Adrenal gland (tissue), 9 donors: ENCODE measurements at regions not wholly inside any gene's neighbourhood (a gene's known extent, or its start where the extent isn't known, plus 50 kb on each side); places are given as distances from the start of the nearest gene placed in this dataset.

Source experiments
- DNase-seq, 7 donors: peaks; one replicate each; pipeline ENCODE4 v3.0.0-alpha.2; 2019 to 2020
- H3K27ac ChIP-seq, 5 donors: fragments of 200-600 bp; sonication (generic) in 4 of 5; 1 replicate in 3 of 5; 2 replicates in 2 of 5; pipeline versions ENCODE4 v1.5.1 to v1.8.0; 2016 to 2020; ENCODE audit warnings: mild to moderate bottlenecking in 1 of 5
- H3K27me3 ChIP-seq: fragments of 200-600 bp; 2 replicates; pipeline ENCODE4 v1.8.0; 2021
- H3K36me3 ChIP-seq, 2 donors: fragments of 200-600 bp; replicated peaks in 1 of 2; 1 replicate in 1 of 2; 2 replicates in 1 of 2; pipeline versions ENCODE4 v1.5.1 to v1.8.0; 2018 to 2022
- H3K4me1 ChIP-seq, 2 donors: fragments of 200-600 bp; replicated peaks in 1 of 2; 1 replicate in 1 of 2; 2 replicates in 1 of 2; pipeline versions ENCODE4 v1.5.1 to v1.8.0; 2018 to 2021
- H3K4me3 ChIP-seq, 4 donors: fragments of 200-600 bp; sonication (generic) in 3 of 4; one replicate each; pipeline ENCODE4 v1.5.1; 2016 to 2018
- H3K9me3 ChIP-seq, 3 donors: fragments of 200-600 bp; sonication (generic) in 1 of 3; replicated peaks in 1 of 3; 1 replicate in 2 of 3; 2 replicates in 1 of 3; pipeline versions ENCODE4 v1.5.1 to v1.8.0; 2016 to 2021
- CTCF ChIP-seq, 6 experiments: fragments of 450-650 bp in 4 of 6; fragments of 200-600 bp in 2 of 6; sonication (generic) in 1 of 6; IDR thresholded peaks; 1 replicate in 5 of 6; 2 replicates in 1 of 6; pipeline versions ENCODE4 v1.5.1 to v1.8.0; 2016 to 2021; ENCODE audit warnings: antibody characterized with exemption in 6 of 6, mild to moderate bottlenecking in 2 of 6, moderate library complexity in 1 of 6
- POLR2A ChIP-seq, 2 donors: fragments of 450-650 bp; IDR thresholded peaks; one replicate each; pipeline ENCODE4 v1.6.1; 2017; ENCODE audit warnings: antibody characterized with exemption in 2 of 2, mild to moderate bottlenecking in 2 of 2, moderate library complexity in 1 of 2
- WGBS, 4 donors: extraction: QIAGEN DNeasy Blood & Tissue Kit in 2 of 4; methylation state at CpG; one replicate each; pipeline versions ENCODE4 v1.1.5 to v1.1.7; 2013 to 2017; 5-methylcytosine and 5-hydroxymethylcytosine counted together
- intact Hi-C, 2 donors: fragments of 100-400 bp; cut with DNase I; formaldehyde crosslinking; loops; one replicate each; pipeline versions ENCODE4 v1.14.1 to v1.15.0; 2022 to 2023
- donor health status: healthy with polysubstance abuse.
- donor health status: Bipolar disorder and iron deficiency.
- donor health status: DM: yes; HTN: yes; CAD: no.
- donor health status: DM: no; HTN: no; CAD: no.
- donor health status: DM: no; HTN: no; CAD: no.

GRCh38 chr15:93882141-93882540, 349.2 kb upstream of the MCTP2 start:
- no peaks in the 10 kb centered on the region for H3K9me3 ChIP-seq
- H3K36me3 ChIP-seq, result no peaks in the 10 kb centered on the region
- DNase-seq, result no peak
- intact Hi-C loops, result no loop called here
- no peak for TF ChIP-seq CTCF (IDR thresholded peaks at IDR 0.05)
- H3K4me1 ChIP-seq, result no peaks in the 10 kb centered on the region
- H3K4me3 ChIP-seq, result no peak overlapping the region
- WGBS, 4 donors, result 49 to 68% (median 57%) methylated on average over 1 of the region's 1 CpG
- no peaks in the 10 kb centered on the region for H3K27me3 ChIP-seq
- no peak overlapping the region for H3K27ac ChIP-seq

- H3K36me3 ChIP-seq, result no peaks in the 10 kb centered on the region
- no peaks in the 10 kb centered on the region for H3K27me3 ChIP-seq
- intact Hi-C loops, result no loop called here
- no peak for DNase-seq
- no peak overlapping the region for H3K27ac ChIP-seq
- no peaks in the 10 kb centered on the region for H3K9me3 ChIP-seq
- no peaks in the 10 kb centered on the region for H3K4me1 ChIP-seq
- no peak overlapping the region for H3K4me3 ChIP-seq
- no peak for TF ChIP-seq POLR2A (IDR thresholded peaks at IDR 0.05)
- TF ChIP-seq CTCF (IDR thresholded peaks at IDR 0.05), result no peak
These were observed 350.1 kb upstream of the MCTP2 start for GRCh38 chr15:93881310-93881709.

- Histone ChIP-seq H3K27me3 (no peaks in the 10 kb centered on the region), H3K36me3 (no peaks in the 10 kb centered on the region), H3K4me3 (no peak overlapping the region), H3K27ac (no peak overlapping the region), H3K4me1 (no peaks in the 10 kb centered on the region), H3K9me3 (no peaks in the 10 kb centered on the region)
- no peak for DNase-seq
- WGBS, 4 donors, result 80 to 93% (median 86%) methylated on average over 1 of the region's 1 CpG
- TF ChIP-seq CTCF (IDR thresholded peaks at IDR 0.05), result no peak
- TF ChIP-seq POLR2A (IDR thresholded peaks at IDR 0.05), result no peak
- intact Hi-C loops, result no loop called here
These were observed 351.0 kb upstream of the MCTP2 start for GRCh38 chr15:93880358-93880757.

- intact Hi-C loops, result no loop called here
- no peak overlapping the region for H3K4me3 ChIP-seq
- no peaks in the 10 kb centered on the region for H3K36me3 ChIP-seq
- TF ChIP-seq POLR2A (IDR thresholded peaks at IDR 0.05) (no peak), CTCF (IDR thresholded peaks at IDR 0.05) (no peak)
- no peaks in the 10 kb centered on the region for H3K27me3 ChIP-seq
- no peak overlapping the region for H3K27ac ChIP-seq
- DNase-seq, result no peak
- H3K9me3 ChIP-seq, result no peaks in the 10 kb centered on the region
- WGBS, 4 donors, result 77 to 88% (median 80%) methylated on average over 2 of the region's 2 CpGs
- no peaks in the 10 kb centered on the region for H3K4me1 ChIP-seq
These were observed 360.8 kb upstream of the MCTP2 start for GRCh38 chr15:93870583-93870982.
